Upper lobe of left lung (tissue), 6 donors: ENCODE measurements at regions not wholly inside any gene's neighbourhood (a gene's known extent, or its start where the extent isn't known, plus 50 kb on each side); places are given as distances from the start of the nearest gene placed in this dataset.

ENCODE experiments used
- ATAC-seq, 2 donors: fragments of 200-7000 bp; cut with Tn5 transposase; one replicate each; pipeline ENCODE4 v1.9.1; 2022; ENCODE audit warnings: mild to moderate bottlenecking in 2 of 2, moderate library complexity in 2 of 2; ENCODE audit not compliant: low FRiP score in 2 of 2
- DNase-seq, 2 donors: peaks; one replicate each; pipeline ENCODE4 v3.0.0-alpha.2; 2019 to 2020
- H3K27ac ChIP-seq, 4 donors: fragments of 200-600 bp; sonication (generic); one replicate each; pipeline ENCODE4 v1.5.1; 2016 to 2019
- H3K27me3 ChIP-seq, 4 donors: fragments of 200-600 bp; sonication (generic); one replicate each; pipeline ENCODE4 v1.5.1; 2017 to 2019
- H3K36me3 ChIP-seq, 4 donors: fragments of 200-600 bp; sonication (generic); one replicate each; pipeline ENCODE4 v1.5.1; 2016 to 2019
- H3K4me1 ChIP-seq, 4 donors: fragments of 200-600 bp; sonication (generic); one replicate each; pipeline ENCODE4 v1.5.1; 2018 to 2019
- H3K4me3 ChIP-seq, 4 donors: fragments of 200-600 bp; sonication (generic); one replicate each; pipeline ENCODE4 v1.5.1; 2017 to 2019; ENCODE audit warnings: mild to moderate bottlenecking in 2 of 4, moderate library complexity in 1 of 4
- H3K9me3 ChIP-seq, 4 donors: fragments of 200-600 bp; sonication (generic); one replicate each; pipeline ENCODE4 v1.5.1; 2018 to 2019
- EP300 ChIP-seq, 4 donors: sonication (generic); formaldehyde crosslinking; IDR thresholded peaks; one replicate each; pipeline ENCODE4 v1.5.1; 2017; ENCODE audit warnings: antibody characterized with exemption in 4 of 4, control low read depth in 2 of 4
- POLR2A ChIP-seq, 4 donors: fragments of 450-650 bp; IDR thresholded peaks; one replicate each; pipeline ENCODE4 v1.5.1; 2016 to 2017; ENCODE audit warnings: antibody characterized with exemption in 4 of 4, mild to moderate bottlenecking in 2 of 4
- POLR2AphosphoS5 ChIP-seq, 2 donors: sonication (generic); formaldehyde crosslinking; IDR thresholded peaks; one replicate each; pipeline ENCODE4 v1.5.1; 2017; ENCODE audit warnings: antibody characterized with exemption in 2 of 2
- WGBS, 2 donors: methylation state at CpG; one replicate each; pipeline ENCODE4 v1.1.5; 2017 to 2018; 5-methylcytosine and 5-hydroxymethylcytosine counted together
- TF ChIP-seq, protein P1 (sequence below), 6 experiments: fragments of 450-650 bp in 4 of 6; fragments of 200-600 bp in 2 of 6; sonication (generic) in 2 of 6; IDR thresholded peaks; one replicate each; pipeline ENCODE4 v1.5.1; 2016 to 2019; ENCODE audit warnings: antibody characterized with exemption in 6 of 6
- donor health status: DM: no; HTN: no; CAD: no; lungs with moderate emphysema.
- donor health status: DM: no; HTN: yes; CAD: no; lungs with severe emphysema.

- TF ChIP-seq, protein P1, sequence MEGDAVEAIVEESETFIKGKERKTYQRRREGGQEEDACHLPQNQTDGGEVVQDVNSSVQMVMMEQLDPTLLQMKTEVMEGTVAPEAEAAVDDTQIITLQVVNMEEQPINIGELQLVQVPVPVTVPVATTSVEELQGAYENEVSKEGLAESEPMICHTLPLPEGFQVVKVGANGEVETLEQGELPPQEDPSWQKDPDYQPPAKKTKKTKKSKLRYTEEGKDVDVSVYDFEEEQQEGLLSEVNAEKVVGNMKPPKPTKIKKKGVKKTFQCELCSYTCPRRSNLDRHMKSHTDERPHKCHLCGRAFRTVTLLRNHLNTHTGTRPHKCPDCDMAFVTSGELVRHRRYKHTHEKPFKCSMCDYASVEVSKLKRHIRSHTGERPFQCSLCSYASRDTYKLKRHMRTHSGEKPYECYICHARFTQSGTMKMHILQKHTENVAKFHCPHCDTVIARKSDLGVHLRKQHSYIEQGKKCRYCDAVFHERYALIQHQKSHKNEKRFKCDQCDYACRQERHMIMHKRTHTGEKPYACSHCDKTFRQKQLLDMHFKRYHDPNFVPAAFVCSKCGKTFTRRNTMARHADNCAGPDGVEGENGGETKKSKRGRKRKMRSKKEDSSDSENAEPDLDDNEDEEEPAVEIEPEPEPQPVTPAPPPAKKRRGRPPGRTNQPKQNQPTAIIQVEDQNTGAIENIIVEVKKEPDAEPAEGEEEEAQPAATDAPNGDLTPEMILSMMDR (IDR thresholded peaks at IDR 0.05), result no peak
- TF ChIP-seq POLR2A (IDR thresholded peaks at IDR 0.05) (no peak), EP300 (IDR thresholded peaks at IDR 0.05) (no peak), POLR2AphosphoS5 (IDR thresholded peaks at IDR 0.05) (no peak)
- H3K36me3 ChIP-seq, result no peaks in the 10 kb centered on the region
- H3K4me1 ChIP-seq, result no peaks in the 10 kb centered on the region
- no peaks in the 10 kb centered on the region for H3K9me3 ChIP-seq
- H3K27me3 ChIP-seq, result no peaks in the 10 kb centered on the region
- DNase-seq (no peak), ATAC-seq (no peak)
- 93% methylated on average over 6 of the region's 6 CpGs for WGBS, 2 donors
- no peak overlapping the region for H3K27ac ChIP-seq
- H3K4me3 ChIP-seq, result no peak overlapping the region
Measured at GRCh38 chr1:244957122-244957521, 92.8 kb upstream of the HNRNPU start.

DNA sequence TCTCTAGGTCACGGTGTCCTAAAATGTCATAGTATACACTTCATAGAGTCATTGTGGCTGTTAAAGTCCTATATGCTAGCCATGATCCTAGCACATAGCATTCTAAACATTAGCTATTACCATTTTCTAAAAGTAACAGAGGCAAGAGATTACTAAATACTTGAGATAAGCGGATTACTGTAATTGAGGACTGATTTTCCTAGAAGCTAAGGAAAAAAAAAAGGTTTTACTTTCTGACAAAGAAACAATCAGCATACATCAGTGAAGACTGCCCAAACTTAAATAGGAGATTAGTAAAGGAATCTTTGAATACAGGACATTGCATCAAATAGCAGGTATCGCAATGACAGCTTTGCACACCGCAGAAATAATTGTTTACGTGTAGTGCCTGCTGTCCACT is 91.3 kb upstream of the HNRNPU start:
- ATAC-seq, result no peak
- no peaks in the 10 kb centered on the region for H3K27me3 ChIP-seq
- WGBS, 2 donors, result 82 to 88% methylated on average over 5 of the region's 5 CpGs

GRCh38 chr1:244954359-244954758 is 90.0 kb upstream of the HNRNPU start:
- WGBS, 2 donors, result 51 to 67% methylated on average over 2 of the region's 2 CpGs
- DNase-seq (no peak), ATAC-seq (no peak)
- TF ChIP-seq, protein P1 (IDR thresholded peaks at IDR 0.05), result no peak
- TF ChIP-seq EP300 (IDR thresholded peaks at IDR 0.05) (no peak), POLR2AphosphoS5 (IDR thresholded peaks at IDR 0.05) (no peak), POLR2A (IDR thresholded peaks at IDR 0.05) (no peak)
- H3K4me3 ChIP-seq, result no peak overlapping the region
- no peaks in the 10 kb centered on the region for H3K4me1 ChIP-seq
- no peak overlapping the region for H3K27ac ChIP-seq
- H3K36me3 ChIP-seq, result no peaks in the 10 kb centered on the region
- H3K9me3 ChIP-seq, result no peaks in the 10 kb centered on the region
- no peaks in the 10 kb centered on the region for H3K27me3 ChIP-seq

More for the DNA sequence above, 91.3 kb upstream of the HNRNPU start:
- no peak overlapping the region for H3K27ac ChIP-seq
- H3K9me3 ChIP-seq, result no peaks in the 10 kb centered on the region
- H3K4me3 ChIP-seq, result no peak overlapping the region
- TF ChIP-seq, protein P1 (IDR thresholded peaks at IDR 0.05), result no peak
- TF ChIP-seq EP300 (IDR thresholded peaks at IDR 0.05), result no peak
- no peak for TF ChIP-seq POLR2A (IDR thresholded peaks at IDR 0.05)
- TF ChIP-seq POLR2AphosphoS5 (IDR thresholded peaks at IDR 0.05), result no peak
- no peaks in the 10 kb centered on the region for H3K4me1 ChIP-seq
- no peak for DNase-seq
- no peaks in the 10 kb centered on the region for H3K36me3 ChIP-seq

- no peak for ATAC-seq
- 77% methylated on average over 4 of the region's 4 CpGs for WGBS, 2 donors
- Histone ChIP-seq H3K4me3 (no peak overlapping the region), H3K9me3 (no peaks in the 10 kb centered on the region), H3K27ac (no peak overlapping the region), H3K27me3 (no peaks in the 10 kb centered on the region), H3K4me1 (no peaks in the 10 kb centered on the region), H3K36me3 (no peaks in the 10 kb centered on the region)
- DNase-seq, result no peak
- TF ChIP-seq, protein P1 (IDR thresholded peaks at IDR 0.05), result no peak
- TF ChIP-seq EP300 (IDR thresholded peaks at IDR 0.05) (no peak), POLR2AphosphoS5 (IDR thresholded peaks at IDR 0.05) (no peak)
Measured at GRCh38 chr1:244953901-244954300, 89.6 kb upstream of the HNRNPU start.

DNA sequence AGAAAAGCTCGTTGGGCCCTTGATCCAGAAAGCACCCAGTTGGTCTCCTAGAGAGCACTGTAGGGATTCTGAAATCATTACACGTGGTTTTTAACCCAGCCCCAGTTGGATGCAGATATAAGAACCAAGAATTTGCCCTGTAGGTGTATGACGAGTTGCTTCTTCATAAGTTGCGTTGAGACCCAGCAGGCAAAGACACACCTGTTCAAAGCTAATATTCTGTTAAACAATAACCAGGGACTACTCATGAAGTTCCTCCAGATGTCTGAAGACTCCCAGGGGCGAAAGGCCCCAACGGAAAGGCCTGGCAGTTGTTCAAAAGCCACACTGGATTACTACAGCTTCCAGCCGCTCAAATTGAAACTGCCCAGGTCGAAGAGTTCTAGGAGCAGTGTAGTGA is 88.6 kb upstream of the HNRNPU start:
- H3K9me3 ChIP-seq, result no peaks in the 10 kb centered on the region
- no peak for DNase-seq
- H3K4me1 ChIP-seq, result no peaks in the 10 kb centered on the region
- no peaks in the 10 kb centered on the region for H3K27me3 ChIP-seq
- 44 to 55% methylated on average over 8 of the region's 8 CpGs for WGBS, 2 donors
- TF ChIP-seq POLR2A (IDR thresholded peaks at IDR 0.05) (no peak), EP300 (IDR thresholded peaks at IDR 0.05) (no peak), POLR2AphosphoS5 (IDR thresholded peaks at IDR 0.05) (no peak)
- TF ChIP-seq, protein P1 (IDR thresholded peaks at IDR 0.05), result no peak
- ATAC-seq, result no peak
- H3K4me3 ChIP-seq, result no peak overlapping the region
- no peak overlapping the region for H3K27ac ChIP-seq
- H3K36me3 ChIP-seq, result no peaks in the 10 kb centered on the region
